HepG2 (cell line): ENCODE measurements at regions not wholly inside any gene's neighbourhood (a gene's known extent, or its start where the extent isn't known, plus 50 kb on each side); places are given as distances from the start of the nearest gene placed in this dataset.
A peak's percentile ranks its signal among the peaks of the same experiment; 100 is the strongest.

Experiments
- ATAC-seq: fragments of 200-7000 bp; cut with Tn5 transposase; 3 replicates; pipeline ENCODE4 v1.9.1; 2020; ENCODE audit warnings: mild to moderate bottlenecking, moderate library complexity
- BruUV-seq: library from RNA; stranded (reverse); fragments of 400-500 nt; replicated peaks from 2 replicates; lab custom pipeline; 2021; lab: Mats Ljungman, UMichigan
- CTCF ChIA-PET: fragments of 300-600 bp; formaldehyde crosslinking; extraction: SDS; loops from one replicate; lab custom pipeline; 2021; ENCODE audit warnings: low total read pairs, inconsistent platforms, low intra/inter-chr PET ratio; lab: Yijun Ruan, JAX
- POLR2A ChIA-PET: fragments of 350-600 bp; sonication (Branson Sonifier 250); formaldehyde crosslinking; loops from one replicate; lab custom pipeline; 2020; ENCODE audit warnings: antibody characterized with exemption, inconsistent platforms; lab: Yijun Ruan, JAX
- DNase-seq: peaks from one replicate; pipeline ENCODE4 v3.0.0-alpha.2; 2015; ENCODE audit warnings: low spot score
- FAIRE-seq: peaks from 3 replicates; lab custom pipeline; 2011; peaks lifted over from hg19 to GRCh38; lab: Jason Lieb, UNC
- H2AFZ ChIP-seq: one replicate; pipeline ENCODE4 v1.6.1; 2011; ENCODE audit warnings: low read length, inconsistent platforms
- H3K27ac ChIP-seq: fragments of 300-600 bp; 3 replicates; pipeline ENCODE4 v1.8.0; 2011; ENCODE audit warnings: mixed run types, mild to moderate bottlenecking, mixed read lengths, low read length, inconsistent platforms; ENCODE audit not compliant: insufficient read depth; ENCODE audit errors: extremely low read length
- H3K27me3 ChIP-seq, 2 experiments: fragments of 200-600 bp in 1 of 2; 2 replicates in 1 of 2; 3 replicates in 1 of 2; pipeline versions ENCODE4 v1.6.0 to v1.8.0; 2011; ENCODE audit warnings: low read length in 2 of 2, mild to moderate bottlenecking in 2 of 2, moderate library complexity in 2 of 2, inconsistent platforms in 1 of 2; ENCODE audit not compliant: insufficient read depth in 2 of 2, control insufficient read depth in 1 of 2
- H3K36me3 ChIP-seq, 2 experiments: fragments of 200-600 bp in 1 of 2; replicated peaks in 1 of 2; 2 replicates in 1 of 2; 3 replicates in 1 of 2; pipeline versions ENCODE4 v1.5.1 to v1.8.0; 2011; ENCODE audit warnings: low read length in 2 of 2, inconsistent platforms in 1 of 2; ENCODE audit not compliant: insufficient read depth in 2 of 2, control insufficient read depth in 1 of 2
- H3K4me1 ChIP-seq: 2 replicates; pipeline ENCODE4 v1.5.1; 2012; ENCODE audit warnings: low read length, inconsistent platforms; ENCODE audit not compliant: insufficient read depth
- H3K4me2 ChIP-seq: 2 replicates; pipeline ENCODE4 v1.6.0; 2011; ENCODE audit warnings: low read depth, low read length, inconsistent platforms
- H3K4me3 ChIP-seq, 3 experiments: fragments of 200-600 bp in 1 of 3; sonication (generic), shearing (Covaris generic) in 1 of 3; replicated peaks in 1 of 3; 2 replicates each; pipeline ENCODE4 v1.5.1; 2011 to 2016; ENCODE audit warnings: low read length in 3 of 3, inconsistent platforms in 2 of 3, low read depth in 2 of 3, mild to moderate bottlenecking in 2 of 3, control low read depth in 1 of 3, mixed read lengths in 1 of 3; ENCODE audit not compliant: insufficient read depth in 1 of 3
- H3K79me2 ChIP-seq: one replicate; pipeline ENCODE4 v1.6.1; 2011; ENCODE audit warnings: low read length, inconsistent platforms; ENCODE audit not compliant: insufficient read depth
- H3K9ac ChIP-seq: 2 replicates; pipeline ENCODE4 v1.6.0; 2011; ENCODE audit warnings: mild to moderate bottlenecking, low read depth, low read length, inconsistent platforms; ENCODE audit not compliant: insufficient read depth
- H3K9me3 ChIP-seq: 2 replicates; pipeline ENCODE4 v1.5.1; 2012; ENCODE audit warnings: mild to moderate bottlenecking, low read length
- H4K20me1 ChIP-seq: 2 replicates; pipeline ENCODE4 v1.6.0; 2011; ENCODE audit warnings: inconsistent platforms, mild to moderate bottlenecking, low read length, moderate library complexity; ENCODE audit not compliant: insufficient read depth
- ARID3A ChIP-seq: IDR thresholded peaks from 2 replicates; pipeline ENCODE4 v1.6.1; 2012; ENCODE audit warnings: low read depth, low read length, improper control_type of control experiment
- ELF3 ChIP-seq: IDR thresholded peaks from 2 replicates; pipeline ENCODE4 v1.6.1; 2016; ENCODE audit warnings: missing genetic modification reagents, missing compliant biosample characterization
- EZH2 ChIP-seq: conservative IDR thresholded peaks from 2 replicates; pipeline ENCODE4 v1.6.1; 2012; ENCODE audit warnings: mild to moderate bottlenecking, low read depth, low read length, moderate library complexity
- JARID2 ChIP-seq: sonication (generic); formaldehyde crosslinking; IDR thresholded peaks from 2 replicates; pipeline ENCODE4 v1.8.1; 2023; ENCODE audit warnings: missing genetic modification reagents, inconsistent platforms; ENCODE audit not compliant: insufficient replicate concordance
- MIXL1 ChIP-seq: IDR thresholded peaks from 2 replicates; pipeline ENCODE4 v1.6.1; 2016
- RAD21 ChIP-seq: fragments of 450-650 bp; formaldehyde crosslinking; IDR thresholded peaks from 2 replicates; pipeline ENCODE4 v1.5.0; 2020; ENCODE audit warnings: mild to moderate bottlenecking
- RXRA ChIP-seq: sonication (generic); formaldehyde crosslinking; IDR thresholded peaks from 2 replicates; pipeline ENCODE4 v1.5.1; 2020; ENCODE audit warnings: missing genetic modification reagents
- RXRB ChIP-seq: IDR thresholded peaks from 2 replicates; pipeline ENCODE4 v1.6.1; 2016; ENCODE audit warnings: borderline replicate concordance, missing genetic modification reagents, missing compliant biosample characterization
- SMC3 ChIP-seq: IDR thresholded peaks from 2 replicates; pipeline ENCODE4 v1.6.1; 2011; ENCODE audit warnings: low read length, improper control_type of control experiment
- SP4 ChIP-seq: sonication (generic); formaldehyde crosslinking; IDR thresholded peaks from 2 replicates; pipeline ENCODE4 v1.8.1; 2023; ENCODE audit warnings: mild to moderate bottlenecking, missing genetic modification reagents
- SP5 ChIP-seq: IDR thresholded peaks from 2 replicates; pipeline ENCODE4 v1.6.1; 2016; ENCODE audit warnings: low read depth, borderline replicate concordance
- TEAD3 ChIP-seq: optimal IDR thresholded peaks from 2 replicates; pipeline ENCODE3; 2016; ENCODE audit warnings: borderline replicate concordance
- U2AF2 ChIP-seq: fragments of 200-400 bp; formaldehyde crosslinking; IDR thresholded peaks from 2 replicates; pipeline ENCODE4 v1.6.1; 2017; ENCODE audit warnings: low read depth, mild to moderate bottlenecking, low read length
- XBP1 ChIP-seq: sonication (generic); formaldehyde crosslinking; IDR thresholded peaks from 2 replicates; pipeline ENCODE4 v1.5.0; 2020; ENCODE audit warnings: missing genetic modification reagents
- ZNF446 ChIP-seq: sonication (generic); formaldehyde crosslinking; IDR thresholded peaks from 2 replicates; pipeline ENCODE4 v1.5.0; 2020; ENCODE audit warnings: mild to moderate bottlenecking, missing genetic modification reagents
- ZNF557 ChIP-seq: sonication (generic); formaldehyde crosslinking; IDR thresholded peaks from 2 replicates; pipeline ENCODE4 v1.4.0; 2020; ENCODE audit warnings: missing genetic modification reagents
- ZNF644 ChIP-seq: IDR thresholded peaks from 2 replicates; pipeline ENCODE4 v1.6.1; 2016; ENCODE audit warnings: low read depth
- WGBS: methylation state at CpG from one replicate; pipeline ENCODE4 v1.1.6; 2017; ENCODE audit warnings: low lambda C conversion rate; 5-methylcytosine and 5-hydroxymethylcytosine counted together
- in situ Hi-C: cut with HindIII; loops from 2 replicates; pipeline ENCODE4 v1.10.0; 2017; ENCODE audit warnings: low pct_unique_long_range_greater_than_20kb; ENCODE audit not compliant: extremely low pct_ligation_motif_present
- intact Hi-C: fragments of 100-400 bp; cut with micrococcal nuclease; formaldehyde crosslinking; loops from one replicate; pipeline ENCODE4 v1.10.0; 2022; ENCODE audit not compliant: unreplicated experiment

- TF ChIP-seq JARID2 (CRISPR knock-in tag), result no peak
- CTCF ChIA-PET, result no interaction called here
- no peak overlapping the region for H3K9ac ChIP-seq
These were observed 151.0 kb upstream of the DKK2 start for GRCh38 chr4:107187091-107187490.

GRCh38 chr4:107183155-107183774 is 147.2 kb upstream of the DKK2 start:
- intact Hi-C loops, result loop anchor here (1.0 to 10.0 kb wide), 2 partner anchors 133 to 332 kb away; no protein-coding TSS in a partner anchor
- BruUV-seq, result no TSS peak
- no peaks in the 10 kb centered on the region for H3K36me3 ChIP-seq
- no peaks in the 10 kb centered on the region for H3K4me1 ChIP-seq
- FAIRE-seq (peak; percentile 84), ATAC-seq (peak; percentile 99), DNase-seq (peak; percentile 67)
- ChIA-PET CTCF (interaction anchor here (0.9 to 1.5 kb wide), 3 partner anchors 46 to 492 kb away, joined by 3 to 8 read pairs (median 3); no protein-coding TSS in a partner anchor), POLR2A (no interaction called here)
- no peaks in the 10 kb centered on the region for H3K79me2 ChIP-seq
- no peak overlapping the region for H3K4me2 ChIP-seq
- 0% methylated on average over 3 of the region's 3 CpGs for WGBS
- no peak overlapping the region for H2AFZ ChIP-seq
- no peaks in the 10 kb centered on the region for H3K27me3 ChIP-seq
- H3K9ac ChIP-seq, result no peak overlapping the region
- H3K27ac ChIP-seq, result no peak overlapping the region
- no peak overlapping the region for H3K4me3 ChIP-seq
- H4K20me1 ChIP-seq, result no peaks in the 10 kb centered on the region
- no peaks in the 10 kb centered on the region for H3K9me3 ChIP-seq
- in situ Hi-C loops, result no loop called here
- peak; percentile 79; the same call in 1 of the 2 replicates for TF ChIP-seq RXRA (CRISPR knock-in tag)
- TF ChIP-seq ZNF644 (CRISPR knock-in tag), result 0 out of 2 replicates have a peak, but pooled peaks have one; percentile 25
- TF ChIP-seq MIXL1 (CRISPR knock-in tag), result peak; percentile 95
- no peak for TF ChIP-seq ZNF557 (CRISPR knock-in tag)
- no peak for TF ChIP-seq U2AF2
- peak; percentile 67; the same call in 1 of the 2 replicates for TF ChIP-seq ARID3A
- peak; percentile 96 for TF ChIP-seq RXRB
- peak; percentile 68; the same call in 1 of the 2 replicates for TF ChIP-seq SMC3
- no peak for TF ChIP-seq XBP1 (CRISPR knock-in tag)
- TF ChIP-seq SP4 (CRISPR knock-in tag), result no peak
- no peak for TF ChIP-seq SP5
- no peak for TF ChIP-seq ZNF446 (CRISPR knock-in tag)
- TF ChIP-seq EZH2, result no peak
- peak; percentile 81 for TF ChIP-seq TEAD3 (CRISPR knock-in tag)
- peak; percentile 45; the same call in 1 of the 2 replicates for TF ChIP-seq RAD21
- peak; percentile 35; the same call in 1 of the 2 replicates for TF ChIP-seq ELF3 (CRISPR knock-in tag)

More at GRCh38 chr4:107187091-107187490, 151.0 kb upstream of the DKK2 start:
- H3K27me3 ChIP-seq, result no peaks in the 10 kb centered on the region
- no peak overlapping the region for H3K4me2 ChIP-seq
- H3K36me3 ChIP-seq, result no peaks in the 10 kb centered on the region
- H2AFZ ChIP-seq, result no peak overlapping the region
- H4K20me1 ChIP-seq, result no peaks in the 10 kb centered on the region
- no peak overlapping the region for H3K4me3 ChIP-seq
- 23% methylated on average over 2 of the region's 2 CpGs for WGBS
- peaks cover 3% of the 10 kb centered on the region; the same call in 1 of the 2 replicates for H3K9me3 ChIP-seq
- no peaks in the 10 kb centered on the region for H3K4me1 ChIP-seq
- H3K27ac ChIP-seq, result no peak overlapping the region
- DNase-seq (no peak), FAIRE-seq (no peak), ATAC-seq (no peak)
- in situ Hi-C loops, result no loop called here
- no peaks in the 10 kb centered on the region for H3K79me2 ChIP-seq
- BruUV-seq, result no TSS peak
- POLR2A ChIA-PET, result no interaction called here
- intact Hi-C loops, result loop anchor here (10.0 kb wide), 1 partner anchor 328 kb away; no protein-coding TSS in a partner anchor
